Fibroblast of peridontal ligament (primary cell): ENCODE measurements at regions not wholly inside any gene's neighbourhood (a gene's known extent, or its start where the extent isn't known, plus 50 kb on each side); places are given as distances from the start of the nearest gene placed in this dataset.
"Not testable (repeated sequence)": the region's sequence is repeated elsewhere in the genome, so short reads cannot be mapped to it uniquely, and the experiment has no call there.

Experiments used
- DNase-seq: peaks from one replicate; pipeline ENCODE4 v3.0.0-alpha.2; 2010; ENCODE audit errors: extremely low read depth

DNA sequence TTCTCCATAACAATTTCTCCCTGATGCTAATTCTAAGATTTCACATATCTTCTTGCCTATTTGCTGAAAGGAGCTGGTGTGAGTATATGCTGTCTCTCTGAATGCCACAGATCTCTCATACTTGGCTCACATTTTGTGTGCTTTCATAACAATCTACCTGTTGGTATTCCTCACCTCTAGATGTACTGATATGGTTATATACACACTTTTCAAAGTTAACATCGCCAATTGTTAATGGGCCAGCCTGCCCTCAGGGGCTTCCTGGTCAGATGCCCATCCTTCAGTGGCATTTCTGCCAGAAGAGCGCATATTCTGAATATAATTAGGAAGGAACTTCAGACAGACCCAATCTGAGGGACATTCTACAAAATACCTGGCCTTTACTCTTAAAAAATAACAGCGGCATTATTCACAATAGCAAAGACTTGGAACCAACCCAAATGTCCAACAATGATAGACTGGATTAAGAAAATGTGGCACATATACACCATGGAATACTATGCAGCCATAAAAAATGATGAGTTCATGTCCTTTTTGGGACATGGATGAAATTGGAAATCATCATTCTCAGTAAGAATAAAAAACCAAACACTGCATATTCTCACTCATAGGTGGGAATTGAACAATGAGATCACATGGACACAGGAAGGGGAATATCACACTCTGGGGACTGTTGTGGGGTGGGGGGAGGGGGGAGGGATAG lies 123.9 kb upstream of the FAT1 start:
- not testable (repeated sequence) for DNase-seq

- DNase-seq: no peak
Measured at GRCh38 chr4:186848437-186848836, 124.8 kb upstream of the FAT1 start.

DNA sequence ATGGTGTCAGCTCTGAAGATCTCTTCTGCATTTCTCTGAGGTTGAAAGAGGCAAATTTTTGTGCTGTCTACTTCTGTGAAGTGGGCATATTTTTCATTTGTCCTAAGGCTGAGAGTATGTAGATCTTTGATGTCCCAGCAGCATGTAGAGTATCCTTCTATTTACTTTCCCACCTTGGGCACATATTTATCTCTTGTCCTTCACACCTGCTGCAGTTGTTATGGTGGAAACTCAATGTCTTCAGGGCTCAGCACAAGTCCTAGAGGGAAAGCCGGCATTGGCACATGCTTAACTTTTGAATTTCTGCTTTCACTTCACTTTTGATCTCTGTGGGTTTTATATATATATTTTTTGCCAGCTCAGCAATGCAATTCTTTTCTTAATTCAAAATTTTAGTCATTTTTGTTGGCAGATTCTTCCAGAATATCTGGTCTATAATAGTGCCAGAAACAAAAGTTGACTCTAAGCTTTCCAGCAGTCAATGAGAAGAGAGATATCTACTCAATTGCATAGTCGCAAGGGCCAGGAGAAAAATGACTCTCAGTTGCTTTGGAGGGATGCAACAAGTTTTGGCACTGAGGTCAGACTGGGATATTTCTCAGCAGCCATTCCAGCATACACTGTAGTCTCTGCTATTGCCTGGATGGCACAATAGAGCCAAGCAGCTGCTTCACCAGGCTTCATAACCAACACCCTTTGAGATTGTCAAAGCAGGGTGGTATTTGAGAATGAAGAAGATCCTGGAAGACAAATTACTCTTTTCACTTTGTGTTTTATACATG lies 127.8 kb upstream of the FAT1 start:
- DNase-seq: no peak

GRCh38 chr4:186852073-186852420 lies 128.4 kb upstream of the FAT1 start:
- DNase-seq: no peak

DNA sequence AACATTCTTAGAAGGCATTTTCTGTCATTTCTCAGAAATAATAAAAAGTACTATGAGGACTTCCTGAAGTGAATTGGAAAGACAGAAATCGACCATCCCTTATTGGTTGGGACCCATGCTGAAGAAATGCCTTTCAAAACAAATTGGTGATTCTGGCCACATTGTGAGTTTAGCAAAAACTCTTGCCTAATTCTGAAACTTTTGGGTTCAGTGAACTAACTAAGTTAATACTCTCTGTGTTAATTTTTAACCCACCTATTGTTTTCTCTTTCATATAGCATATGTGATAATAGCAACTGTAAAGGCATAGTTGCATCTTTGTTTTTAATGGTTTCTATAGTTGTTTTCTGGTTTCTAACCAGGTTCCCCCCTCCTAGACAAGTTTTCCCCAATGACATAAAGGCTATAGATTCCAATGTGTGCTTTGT lies 129.3 kb upstream of the FAT1 start:
- DNase-seq: no peak

GRCh38 chr4:186854256-186854655 lies 130.6 kb upstream of the FAT1 start:
- no peak for DNase-seq

DNA sequence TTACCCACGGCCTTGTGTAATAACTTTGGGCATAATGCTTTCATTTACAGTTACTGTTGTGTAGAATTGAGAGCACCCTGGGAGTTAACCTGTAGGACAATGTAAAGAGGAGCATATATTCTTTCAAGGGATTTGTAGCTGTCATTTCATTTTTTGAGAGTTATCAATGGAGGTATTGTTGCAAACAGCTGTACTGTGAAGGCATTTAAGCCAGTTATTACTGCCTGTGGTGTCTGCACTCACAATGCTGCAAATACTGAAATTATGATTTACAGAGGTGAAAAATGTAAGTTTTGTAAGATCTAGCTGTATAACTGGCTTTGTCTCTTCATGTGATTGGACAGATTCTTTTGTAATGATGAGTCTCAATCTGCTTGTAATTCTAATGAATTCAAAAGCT lies 131.5 kb upstream of the FAT1 start:
- no peak for DNase-seq

DNA sequence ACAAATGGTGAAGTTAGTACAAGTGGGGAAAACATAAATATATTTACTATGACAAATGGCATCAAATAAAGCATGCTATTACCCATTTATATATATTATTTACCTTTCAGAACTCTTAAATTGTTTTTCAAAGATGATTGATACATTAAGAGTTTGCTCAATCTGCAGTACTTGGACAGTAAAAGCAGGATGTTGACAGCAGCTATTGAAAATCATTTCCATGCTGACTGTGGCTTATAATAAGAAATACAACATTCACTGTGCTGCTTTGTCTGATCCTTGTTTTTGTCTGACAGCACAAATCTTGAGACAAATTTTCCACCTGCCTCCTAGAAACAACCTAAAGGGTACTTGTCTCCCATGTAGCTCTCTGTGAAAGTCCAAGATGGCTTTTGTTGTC lies 134.1 kb upstream of the FAT1 start:
- DNase-seq: no peak

GRCh38 chr4:186858355-186858754 lies 134.7 kb upstream of the FAT1 start:
- no peak for DNase-seq

DNA sequence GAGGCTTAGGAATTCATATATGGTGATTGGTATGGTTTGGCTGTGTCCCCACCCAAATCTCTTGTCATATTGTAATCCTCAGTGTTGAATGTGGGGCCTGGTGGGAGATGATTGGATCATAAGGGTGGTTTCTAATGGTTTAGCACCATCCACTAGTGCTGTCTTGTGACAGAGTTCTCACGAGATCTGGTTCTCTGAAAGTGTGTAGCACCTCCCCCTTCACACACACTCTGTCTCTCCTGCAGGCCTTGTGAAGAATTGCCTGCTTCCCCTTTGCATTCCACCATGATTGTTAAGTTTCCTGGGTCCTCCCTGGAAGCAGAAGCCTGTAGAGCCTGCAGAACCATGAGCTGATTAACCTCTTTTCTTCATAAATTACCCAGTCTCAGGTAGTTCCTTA lies 135.8 kb upstream of the FAT1 start:
- DNase-seq: no peak

- DNase-seq: no peak
Measured at GRCh38 chr4:186861317-186861716, 137.7 kb upstream of the FAT1 start.

GRCh38 chr4:186871856-186872255 lies 148.2 kb upstream of the FAT1 start:
- DNase-seq: no peak

DNA sequence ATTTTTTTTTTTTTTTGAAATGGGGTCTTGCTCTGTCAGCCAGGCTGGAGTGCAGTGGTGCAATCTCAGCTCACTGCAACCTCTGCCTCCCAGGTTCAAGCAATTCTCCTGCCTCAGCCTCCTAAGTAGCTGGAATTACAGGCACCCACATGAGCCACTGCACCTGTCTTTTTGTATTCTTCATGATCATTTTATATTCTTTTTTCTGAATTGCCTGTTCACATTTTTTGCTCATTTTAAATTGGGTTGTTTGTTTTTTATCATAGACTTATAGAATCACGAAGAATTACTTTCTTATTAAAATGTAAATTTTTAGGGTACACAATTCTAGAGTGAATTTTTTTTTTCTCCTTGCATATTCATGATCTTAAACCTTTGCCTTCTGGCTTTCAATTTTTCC lies 149.4 kb upstream of the FAT1 start:
- DNase-seq: not testable (repeated sequence)

DNA sequence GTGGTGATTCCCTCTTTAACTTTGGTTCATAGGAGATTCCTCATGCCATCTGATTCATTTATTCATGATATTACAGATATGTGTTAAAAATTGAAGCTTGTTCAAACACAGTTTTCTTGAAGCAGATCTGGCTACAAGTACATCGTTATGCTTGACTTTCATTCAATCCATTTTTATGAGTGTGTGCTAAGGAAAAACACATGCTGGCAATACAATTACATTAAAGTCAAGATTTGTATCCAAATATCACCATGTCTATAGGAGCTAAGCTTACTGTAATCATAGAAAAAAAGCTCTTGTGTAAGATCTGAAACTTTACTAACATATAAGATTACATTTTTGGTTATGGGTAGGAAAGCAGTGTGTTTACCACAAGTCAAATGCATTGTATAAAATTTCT lies 151.8 kb upstream of the FAT1 start:
- peak; percentile 16 for DNase-seq

DNA sequence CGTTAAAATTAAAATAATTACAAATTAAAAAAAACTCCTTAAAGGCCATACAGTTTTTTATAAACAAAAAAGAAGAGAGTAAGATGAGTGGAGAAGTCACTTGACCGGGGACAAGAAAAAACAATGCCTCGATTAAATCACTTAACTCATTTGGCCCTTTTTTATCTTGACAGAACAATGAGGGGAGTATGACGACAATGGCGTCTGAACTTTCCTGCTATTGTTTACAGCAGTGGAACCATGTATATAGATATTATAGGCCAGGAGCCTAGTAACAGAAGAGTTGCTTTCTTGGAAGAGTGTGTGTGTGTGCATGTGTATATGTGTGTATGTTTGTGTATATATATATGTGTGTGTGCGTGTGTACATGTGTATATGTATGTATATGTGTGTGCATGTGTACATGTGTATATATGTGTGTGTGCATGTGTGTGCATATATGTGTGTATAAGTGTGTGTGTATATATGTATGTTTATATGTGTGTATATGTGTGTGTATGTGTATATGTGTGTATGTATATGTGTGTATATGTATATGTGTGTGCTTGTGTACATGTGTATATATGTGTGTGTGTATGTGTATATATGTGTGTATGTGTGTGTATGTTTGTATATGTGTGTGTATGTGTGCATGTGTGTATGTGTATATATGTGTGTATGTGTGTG lies 153.4 kb upstream of the FAT1 start:
- DNase-seq: no peak

DNA sequence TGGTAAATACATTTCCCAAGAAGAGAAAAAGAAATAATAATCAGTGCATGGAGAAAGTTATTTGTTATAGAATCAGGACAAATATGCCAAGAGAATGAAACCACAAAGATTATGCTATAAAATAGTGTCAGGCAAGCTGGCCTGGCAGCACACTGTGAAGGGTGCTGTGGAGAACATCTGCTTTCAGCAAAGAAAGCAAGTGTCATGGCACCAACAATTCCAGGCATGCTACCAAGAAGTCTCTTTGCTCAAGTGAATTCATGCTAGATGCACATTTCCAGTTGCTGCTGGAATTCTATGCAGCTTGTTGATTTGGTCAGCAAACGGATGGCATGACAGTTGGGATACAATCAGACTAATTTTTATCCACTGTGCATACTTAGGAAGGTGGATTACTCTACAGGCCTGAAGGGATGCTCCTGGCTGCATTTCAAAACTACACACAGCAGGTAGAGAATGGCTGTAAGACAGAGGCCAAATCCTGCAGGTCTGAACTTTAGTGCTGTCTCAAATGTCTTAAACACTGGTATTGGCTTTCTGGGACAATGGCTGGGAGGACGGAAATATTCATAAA lies 154.6 kb upstream of the FAT1 start:
- DNase-seq: peak; percentile 84

- DNase-seq: peak; percentile 58
Measured at GRCh38 chr4:186881521-186882220, 158.0 kb upstream of the FAT1 start.

- DNase-seq: no peak
Measured at GRCh38 chr4:186882293-186882692, 158.6 kb upstream of the FAT1 start.

DNA sequence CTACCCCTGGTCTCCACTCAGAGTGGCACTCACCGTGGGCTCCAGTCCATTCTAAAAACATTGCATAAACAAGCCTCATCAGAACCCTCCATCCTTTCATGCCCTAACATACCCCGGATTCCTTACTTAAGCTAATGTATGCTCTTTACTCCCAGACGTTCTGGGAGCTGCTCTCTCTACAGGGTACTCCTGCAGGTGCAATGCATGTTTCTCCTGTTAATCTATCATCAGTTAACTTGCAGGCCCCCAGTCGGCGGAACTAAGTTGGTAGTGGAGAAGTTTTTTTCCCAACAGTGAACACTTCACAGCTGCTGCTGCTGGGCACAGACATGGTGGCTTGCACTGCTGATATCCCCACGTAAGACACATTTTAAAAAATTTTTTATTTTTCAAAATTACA lies 161.6 kb upstream of the FAT1 start:
- no peak for DNase-seq

DNA sequence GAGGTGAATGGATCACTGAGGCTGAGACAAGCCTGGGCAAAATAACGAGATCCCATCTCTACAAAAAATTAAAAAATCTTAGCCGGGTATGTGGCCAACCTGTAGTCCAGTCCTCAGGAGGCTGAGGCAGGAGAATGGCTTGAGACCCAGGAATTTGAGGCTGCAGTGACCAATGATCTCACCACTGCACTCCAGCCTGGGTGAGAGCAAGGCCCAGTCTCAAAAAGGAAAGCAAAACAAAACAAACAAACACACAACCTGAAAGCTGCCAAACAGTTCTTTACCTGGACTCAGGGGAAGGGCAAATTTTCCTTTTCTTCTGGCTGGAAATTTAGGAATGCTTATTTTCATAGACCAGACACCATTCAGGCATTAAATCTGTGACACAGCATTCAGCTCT lies 163.1 kb upstream of the FAT1 start:
- DNase-seq: no peak

- DNase-seq: no peak
Measured at GRCh38 chr4:186887291-186887700, 163.6 kb upstream of the FAT1 start.

DNA sequence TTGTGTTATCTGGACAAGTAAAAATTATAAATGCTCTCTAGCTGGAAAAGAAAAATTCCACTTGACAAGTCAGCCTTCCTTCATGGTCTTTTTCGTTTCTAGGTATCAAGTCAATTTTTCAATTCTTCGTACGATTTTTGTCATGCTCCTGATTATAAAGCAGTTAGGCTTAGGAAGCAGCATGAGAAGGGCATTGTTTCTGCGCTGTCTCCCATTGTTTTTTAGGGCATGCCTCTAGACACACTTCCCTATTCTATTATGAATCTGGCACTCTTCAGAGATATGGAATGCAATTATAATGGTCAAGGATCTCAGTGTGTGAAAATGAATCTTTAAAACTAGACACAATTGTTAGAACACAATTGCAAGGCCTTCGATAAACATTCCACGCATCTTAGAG lies 164.1 kb upstream of the FAT1 start:
- DNase-seq: no peak
